Lung (tissue), 11 donors: ENCODE measurements at regions not wholly inside any gene's neighbourhood (a gene's known extent, or its start where the extent isn't known, plus 50 kb on each side); places are given as distances from the start of the nearest gene placed in this dataset.

Experiments
- ATAC-seq: fragments of 200-7000 bp; cut with Tn5 transposase; one replicate; pipeline ENCODE4 v1.9.1; 2020; ENCODE audit warnings: moderate number of reproducible peaks; ENCODE audit not compliant: insufficient read depth, low FRiP score
- DNase-seq, 3 donors: peaks; one replicate each; pipeline ENCODE4 v3.0.0-alpha.2; 2013 to 2017
- H3K27ac ChIP-seq, 2 donors: one replicate each; pipeline ENCODE4 v1.5.1; 2013; ENCODE audit warnings: mild to moderate bottlenecking in 2 of 2, moderate library complexity in 2 of 2, control low read depth in 1 of 2, inconsistent platforms in 1 of 2, low read depth in 1 of 2, low read length in 1 of 2
- H3K27me3 ChIP-seq, 3 donors: one replicate each; pipeline ENCODE4 v1.5.1; 2013; ENCODE audit warnings: low read length in 2 of 3; ENCODE audit not compliant: control insufficient read depth in 3 of 3, insufficient read depth in 3 of 3
- H3K36me3 ChIP-seq, 4 donors: one replicate each; pipeline ENCODE4 v1.5.1; 2013; ENCODE audit warnings: low read length in 4 of 4, mild to moderate bottlenecking in 1 of 4, moderate library complexity in 1 of 4; ENCODE audit not compliant: control insufficient read depth in 4 of 4, insufficient read depth in 4 of 4
- H3K4me1 ChIP-seq, 5 donors: one replicate each; pipeline ENCODE4 v1.5.1; 2013; ENCODE audit warnings: low read length in 5 of 5, mild to moderate bottlenecking in 2 of 5, moderate library complexity in 1 of 5; ENCODE audit not compliant: control insufficient read depth in 5 of 5, insufficient read depth in 5 of 5
- H3K4me3 ChIP-seq: one replicate; pipeline ENCODE4 v1.5.1; 2013; ENCODE audit warnings: mild to moderate bottlenecking, control low read depth, moderate library complexity
- H3K9ac ChIP-seq, 2 donors: one replicate each; pipeline ENCODE4 v1.5.1; 2013; ENCODE audit warnings: low read length in 2 of 2, control low read depth in 1 of 2; ENCODE audit not compliant: insufficient read depth in 1 of 2
- H3K9me3 ChIP-seq, 4 donors: one replicate each; pipeline ENCODE4 v1.5.1; 2013; ENCODE audit warnings: low read length in 3 of 4, mild to moderate bottlenecking in 1 of 4, moderate library complexity in 1 of 4; ENCODE audit not compliant: control insufficient read depth in 4 of 4, insufficient read depth in 3 of 4
- CTCF ChIP-seq: IDR thresholded peaks from 2 replicates; pipeline ENCODE4 v1.5.1; 2012; ENCODE audit warnings: mild to moderate bottlenecking; ENCODE audit errors: control extremely low read depth, extremely low read depth
- WGBS, 2 donors: extraction: QIAGEN DNeasy Blood & Tissue Kit; methylation state at CpG; one replicate each; pipeline ENCODE4 v1.1.7; 2013; 5-methylcytosine and 5-hydroxymethylcytosine counted together
- donor health status: control.
- donor health status: control.
- donor health status: Bipolar disorder and iron deficiency.
- donor health status: healthy.
- donor health status: DM: yes; HTN: yes; CAD: no.

- H3K27ac ChIP-seq = peak overlapping the region in 1 of 2 donors; percentile 74
- DNase-seq (peak in 2 of 3 donors; percentile 0 to 5), ATAC-seq (peak; percentile 41)
- no peak for TF ChIP-seq CTCF
- no peaks in the 10 kb centered on the region for H3K27me3 ChIP-seq
- H3K4me3 ChIP-seq = no peak overlapping the region
- no peaks in the 10 kb centered on the region for H3K4me1 ChIP-seq
- H3K9me3 ChIP-seq = no peaks in the 10 kb centered on the region
- H3K36me3 ChIP-seq = no peaks in the 10 kb centered on the region
- 69 to 90% methylated on average over 11 of the region's 11 CpGs for WGBS, 2 donors
- H3K9ac ChIP-seq = no peak overlapping the region
These were observed 206.1 kb upstream of the KLF8 start for GRCh38 chrX:56025872-56026571.

- TF ChIP-seq CTCF = no peak
- DNase-seq (peak; percentile 45 to 83 (median 45)), ATAC-seq (no peak)
- 64 to 89% methylated on average over 4 of the region's 4 CpGs for WGBS, 2 donors
- H3K27me3 ChIP-seq = no peaks in the 10 kb centered on the region
- H3K27ac ChIP-seq = peak overlapping the region in 1 of 2 donors; percentile 56
- H3K9me3 ChIP-seq = no peaks in the 10 kb centered on the region
- no peaks in the 10 kb centered on the region for H3K4me1 ChIP-seq
- no peak overlapping the region for H3K4me3 ChIP-seq
- no peaks in the 10 kb centered on the region for H3K36me3 ChIP-seq
- H3K9ac ChIP-seq = no peak overlapping the region
These were observed 205.3 kb upstream of the KLF8 start for GRCh38 chrX:56026815-56027214.

GRCh38 chrX:56029188-56029587 is 203.0 kb upstream of the KLF8 start:
- TF ChIP-seq CTCF = no peak
- 64 to 74% methylated on average over 5 of the region's 5 CpGs for WGBS, 2 donors
- no peaks in the 10 kb centered on the region for H3K4me1 ChIP-seq
- H3K36me3 ChIP-seq = no peaks in the 10 kb centered on the region
- H3K9ac ChIP-seq = no peak overlapping the region
- ATAC-seq (no peak), DNase-seq (no peak)
- H3K9me3 ChIP-seq = no peaks in the 10 kb centered on the region
- H3K27me3 ChIP-seq = no peaks in the 10 kb centered on the region
- H3K4me3 ChIP-seq = no peak overlapping the region
- no peak overlapping the region for H3K27ac ChIP-seq

- H3K4me3 ChIP-seq = no peak overlapping the region
- no peak for ATAC-seq
- no peaks in the 10 kb centered on the region for H3K9me3 ChIP-seq
- DNase-seq = no peak
- no peak overlapping the region for H3K27ac ChIP-seq
- 63 to 81% methylated on average over 8 of the region's 8 CpGs for WGBS, 2 donors
- no peaks in the 10 kb centered on the region for H3K4me1 ChIP-seq
- H3K9ac ChIP-seq = no peak overlapping the region
- H3K27me3 ChIP-seq = no peaks in the 10 kb centered on the region
- H3K36me3 ChIP-seq = no peaks in the 10 kb centered on the region
- TF ChIP-seq CTCF = no peak
These were observed 202.5 kb upstream of the KLF8 start for GRCh38 chrX:56029691-56030090.
